NCI-H748 (cell line): ENCODE measurements at regions not wholly inside any gene's neighbourhood (a gene's known extent, or its start where the extent isn't known, plus 50 kb on each side); places are given as distances from the start of the nearest gene placed in this dataset.
"Not testable (repeated sequence)": the region's sequence is repeated elsewhere in the genome, so short reads cannot be mapped to it uniquely, and the experiment has no call there.

ENCODE experiments used
- DNase-seq: peaks from one replicate; lab custom pipeline; 2025; ENCODE audit not compliant: unreplicated experiment; lab: John Stamatoyannopoulos, UW

- DNase-seq: not testable (repeated sequence)
These were observed 180.7 kb downstream of the TMEM121 start for GRCh38 chr14:105707099-105707498.

- DNase-seq: not testable (repeated sequence)
These were observed 181.4 kb downstream of the TMEM121 start for GRCh38 chr14:105707723-105708151.

- not testable (repeated sequence) for DNase-seq
These were observed 182.1 kb downstream of the TMEM121 start for GRCh38 chr14:105708251-105709134.

- no peak for DNase-seq
These were observed 183.1 kb downstream of the TMEM121 start for GRCh38 chr14:105709281-105710118.

GRCh38 chr14:105710119-105711043, 184.0 kb downstream of the TMEM121 start:
- DNase-seq: no peak

GRCh38 chr14:105711044-105711620, 184.7 kb downstream of the TMEM121 start:
- no peak for DNase-seq

GRCh38 chr14:105711841-105712460, 185.6 kb downstream of the TMEM121 start:
- no peak for DNase-seq

GRCh38 chr14:105712670-105713069, 186.3 kb downstream of the TMEM121 start:
- not testable (repeated sequence) for DNase-seq

- not testable (repeated sequence) for DNase-seq
These were observed 186.8 kb downstream of the TMEM121 start for GRCh38 chr14:105713160-105713559.

- not testable (repeated sequence) for DNase-seq
These were observed 187.5 kb downstream of the TMEM121 start for GRCh38 chr14:105713836-105714235.

- not testable (repeated sequence) for DNase-seq
These were observed 192.4 kb downstream of the TMEM121 start for GRCh38 chr14:105718787-105719186.

- not testable (repeated sequence) for DNase-seq
These were observed 193.7 kb downstream of the TMEM121 start for GRCh38 chr14:105720106-105720505.

- not testable (repeated sequence) for DNase-seq
These were observed 194.6 kb downstream of the TMEM121 start for GRCh38 chr14:105720852-105721601.

- DNase-seq: not testable (repeated sequence)
These were observed 195.2 kb downstream of the TMEM121 start for GRCh38 chr14:105721602-105721970.

GRCh38 chr14:105721996-105722709, 195.8 kb downstream of the TMEM121 start:
- DNase-seq: not testable (repeated sequence)

- DNase-seq: not testable (repeated sequence)
These were observed 196.9 kb downstream of the TMEM121 start for GRCh38 chr14:105723271-105723670.

GRCh38 chr14:105723776-105724175, 197.4 kb downstream of the TMEM121 start:
- not testable (repeated sequence) for DNase-seq

GRCh38 chr14:105729825-105730368, 203.5 kb downstream of the TMEM121 start:
- DNase-seq: not testable (repeated sequence)
